IMR-90 (cell line): ENCODE measurements at regions not wholly inside any gene's neighbourhood (a gene's known extent, or its start where the extent isn't known, plus 50 kb on each side); places are given as distances from the start of the nearest gene placed in this dataset.

Source experiments
- ATAC-seq: fragments of 200-7000 bp; cut with Tn5 transposase; 2 replicates; pipeline ENCODE4 v1.9.1; 2020; ENCODE audit warnings: low read depth, mild to moderate bottlenecking, moderate library complexity
- BruUV-seq: library from RNA; stranded (reverse); fragments of 400-500 nt; replicated peaks from 2 replicates; lab custom pipeline; 2021; lab: Mats Ljungman, UMichigan
- CTCF ChIA-PET: fragments of 300-600 bp; formaldehyde crosslinking; extraction: SDS; loops from one replicate; lab custom pipeline; 2021; ENCODE audit warnings: antibody characterized with exemption; lab: Yijun Ruan, JAX
- POLR2A ChIA-PET: fragments of 300-600 bp; sonication (Branson Sonifier 250); formaldehyde crosslinking; loops from one replicate; lab custom pipeline; 2022; ENCODE audit warnings: antibody characterized with exemption; ENCODE audit not compliant: unreplicated experiment; lab: Charles Lee
- DNase-seq: peaks from one replicate; pipeline ENCODE4 v3.0.0; 2013
- H2AFZ ChIP-seq: replicated peaks from 2 replicates; pipeline ENCODE3; 2013; ENCODE audit warnings: low read length, mild to moderate bottlenecking; ENCODE audit not compliant: poor library complexity
- H2AK5ac ChIP-seq: 2 replicates; pipeline ENCODE4 v1.6.1; 2013; ENCODE audit warnings: low read depth, low read length, inconsistent platforms
- H2AK9ac ChIP-seq: replicated peaks from 2 replicates; pipeline ENCODE3; 2013; ENCODE audit warnings: mild to moderate bottlenecking, low read depth, low read length, moderate library complexity; ENCODE audit not compliant: poor library complexity
- H2BK120ac ChIP-seq: 2 replicates; pipeline ENCODE4 v1.6.1; 2013; ENCODE audit warnings: low read depth, low read length, inconsistent platforms
- H2BK15ac ChIP-seq: 3 replicates; pipeline ENCODE4 v1.6.1; 2013; ENCODE audit warnings: low read depth, low read length, inconsistent platforms
- H2BK20ac ChIP-seq: 2 replicates; pipeline ENCODE4 v1.6.1; 2013; ENCODE audit warnings: low read depth, mild to moderate bottlenecking, inconsistent platforms, low read length, moderate library complexity
- H2BK5ac ChIP-seq: 2 replicates; pipeline ENCODE4 v1.6.1; 2013; ENCODE audit warnings: mild to moderate bottlenecking, low read depth, low read length, inconsistent platforms; ENCODE audit not compliant: poor library complexity, severe bottlenecking
- H3K14ac ChIP-seq: replicated peaks from 2 replicates; pipeline ENCODE4 v1.6.1; 2013; ENCODE audit warnings: low read depth, low read length, inconsistent platforms
- H3K18ac ChIP-seq: 2 replicates; pipeline ENCODE4 v1.6.1; 2013; ENCODE audit warnings: low read depth, low read length, control low read depth
- H3K23ac ChIP-seq: 2 replicates; pipeline ENCODE4 v1.6.1; 2013; ENCODE audit warnings: low read depth, low read length, inconsistent platforms
- H3K27ac ChIP-seq: 2 replicates; pipeline ENCODE4 v1.5.1; 2013; ENCODE audit warnings: mild to moderate bottlenecking, control low read depth, low read length; ENCODE audit not compliant: insufficient read depth
- H3K27me3 ChIP-seq: 2 replicates; pipeline ENCODE4 v1.6.1; 2013; ENCODE audit warnings: low read length; ENCODE audit not compliant: control insufficient read depth, insufficient read depth
- H3K36me3 ChIP-seq: 2 replicates; pipeline ENCODE4 v1.6.1; 2013; ENCODE audit warnings: low read length, mixed read lengths; ENCODE audit not compliant: control insufficient read depth, insufficient read depth
- H3K4ac ChIP-seq: 2 replicates; pipeline ENCODE4 v1.6.1; 2013; ENCODE audit warnings: low read depth, low read length, inconsistent platforms
- H3K4me1 ChIP-seq: 2 replicates; pipeline ENCODE4 v1.6.1; 2013; ENCODE audit warnings: low read length, mixed read lengths; ENCODE audit not compliant: control insufficient read depth, insufficient read depth
- H3K4me2 ChIP-seq: 2 replicates; pipeline ENCODE4 v1.6.1; 2013; ENCODE audit warnings: low read depth, mild to moderate bottlenecking, control low read depth, low read length, moderate library complexity
- H3K4me3 ChIP-seq: 2 replicates; pipeline ENCODE4 v1.5.1; 2013; ENCODE audit warnings: low read depth, mild to moderate bottlenecking, control low read depth, low read length, moderate library complexity; ENCODE audit not compliant: insufficient read depth
- H3K56ac ChIP-seq: 2 replicates; pipeline ENCODE4 v1.6.1; 2013; ENCODE audit warnings: low read length, inconsistent platforms; ENCODE audit not compliant: insufficient read depth; ENCODE audit errors: extremely low read depth
- H3K79me1 ChIP-seq, 2 experiments: 2 replicates each; pipeline ENCODE4 v1.6.1; 2013; ENCODE audit warnings: low read length in 2 of 2, inconsistent platforms in 1 of 2, low read depth in 1 of 2
- H3K9ac ChIP-seq: 2 replicates; pipeline ENCODE4 v1.6.1; 2013; ENCODE audit warnings: low read depth, low read length, control low read depth
- H3K9me1 ChIP-seq: 2 replicates; pipeline ENCODE4 v1.6.1; 2013; ENCODE audit warnings: low read length, inconsistent platforms; ENCODE audit not compliant: insufficient read depth
- H3K9me3 ChIP-seq: 2 replicates; pipeline ENCODE4 v1.6.1; 2013; ENCODE audit warnings: low read length; ENCODE audit not compliant: control insufficient read depth, insufficient read depth
- H4K20me1 ChIP-seq: 2 replicates; pipeline ENCODE4 v1.6.1; 2013; ENCODE audit warnings: low read length, inconsistent platforms; ENCODE audit not compliant: insufficient read depth
- H4K5ac ChIP-seq: 2 replicates; pipeline ENCODE4 v1.6.1; 2013; ENCODE audit warnings: mild to moderate bottlenecking, low read depth, low read length, control low read depth
- H4K8ac ChIP-seq, 2 experiments: 2 replicates each; pipeline ENCODE4 v1.6.1; 2013; ENCODE audit warnings: low read depth in 2 of 2, low read length in 2 of 2, control low read depth in 1 of 2, inconsistent platforms in 1 of 2
- H4K91ac ChIP-seq: 2 replicates; pipeline ENCODE4 v1.6.1; 2013; ENCODE audit warnings: low read depth, low read length, inconsistent platforms; ENCODE audit not compliant: insufficient read depth
- CTCF ChIP-seq: conservative IDR thresholded peaks from 2 replicates; pipeline ENCODE4 v1.5.1; 2012; ENCODE audit warnings: mild to moderate bottlenecking, low read depth, low read length, improper control_type of control experiment
- POLR2A ChIP-seq: IDR thresholded peaks from 2 replicates; pipeline ENCODE4 v1.6.1; 2012; ENCODE audit warnings: mild to moderate bottlenecking, low read depth, low read length
- WGBS, 2 experiments: methylation state at CpG; one replicate each; pipeline versions ENCODE4 v1.1.5 to v1.1.7; 2013; ENCODE audit warnings: missing lambda C conversion rate in 2 of 2; ENCODE audit not compliant: insufficient read length in 1 of 2; ENCODE audit errors: extremely low coverage in 2 of 2; 5-methylcytosine and 5-hydroxymethylcytosine counted together
- dilution Hi-C: fragments of 300-500 bp; cut with HindIII; formaldehyde crosslinking; loops from one replicate; pipeline ENCODE4 v1.14.3; 2018; ENCODE audit warnings: low sequenced_read_pairs; ENCODE audit not compliant: unreplicated experiment
- in situ Hi-C: fragments of 300-500 bp; cut with MboI; formaldehyde crosslinking; loops from 3 replicates; pipeline ENCODE4 v1.14.3; 2019; ENCODE audit warnings: low sequenced_read_pairs, inconsistent platforms, mixed read lengths
- intact Hi-C: fragments of 100-400 bp; cut with micrococcal nuclease; formaldehyde crosslinking; loops from 2 replicates; pipeline ENCODE4 v1.10.0; 2022

GRCh38 chr2:239727776-239728600, 297.2 kb downstream of the NDUFA10 start:
- no peak overlapping the region for H3K4ac ChIP-seq
- H3K9me3 ChIP-seq: peaks cover 52% of the 10 kb centered on the region
- no peak overlapping the region for H3K4me3 ChIP-seq
- H4K5ac ChIP-seq: no peak overlapping the region
- no peaks in the 10 kb centered on the region for H3K4me1 ChIP-seq
- no peak overlapping the region for H2AFZ ChIP-seq
- no peak for ATAC-seq
- no peaks in the 10 kb centered on the region for H3K27me3 ChIP-seq
- no peaks in the 10 kb centered on the region for H3K36me3 ChIP-seq
- dilution Hi-C loops (no loop called here), intact Hi-C loops (no loop called here), in situ Hi-C loops (no loop called here)
- no peak overlapping the region for H3K9ac ChIP-seq
- no peaks in the 10 kb centered on the region for H4K20me1 ChIP-seq
- WGBS, 2 experiments: 75% methylated on average over 4 of the region's 30 CpGs; no CpG with 5 or more reads in 1 of the 2 experiments
- no peak for DNase-seq
- no peak overlapping the region for H2BK5ac ChIP-seq
- ChIA-PET CTCF (no interaction called here), POLR2A (no interaction called here)
- no TSS peak for BruUV-seq
- no peak overlapping the region for H2BK20ac ChIP-seq
- H3K14ac ChIP-seq: no peak overlapping the region
- no peak overlapping the region for H3K18ac ChIP-seq
- H3K56ac ChIP-seq: no peak overlapping the region
- H4K8ac ChIP-seq: no peak overlapping the region
- no peaks in the 10 kb centered on the region for H3K79me1 ChIP-seq
- H4K91ac ChIP-seq: no peak overlapping the region
- H2BK120ac ChIP-seq: no peak overlapping the region
- TF ChIP-seq POLR2A (no peak), CTCF (no peak)
- no peak overlapping the region for H2BK15ac ChIP-seq
- H3K9me1 ChIP-seq: no peaks in the 10 kb centered on the region
- H3K23ac ChIP-seq: no peak overlapping the region
- no peak overlapping the region for H3K4me2 ChIP-seq
- H2AK5ac ChIP-seq: no peak overlapping the region
- H3K27ac ChIP-seq: no peak overlapping the region
- H2AK9ac ChIP-seq: no peak overlapping the region
